ENCODE measurements at regions not wholly inside any gene's neighbourhood (a gene's known extent, or its start where the extent isn't known, plus 50 kb on each side); places are given as distances from the start of the nearest gene placed in this dataset.

DNA sequence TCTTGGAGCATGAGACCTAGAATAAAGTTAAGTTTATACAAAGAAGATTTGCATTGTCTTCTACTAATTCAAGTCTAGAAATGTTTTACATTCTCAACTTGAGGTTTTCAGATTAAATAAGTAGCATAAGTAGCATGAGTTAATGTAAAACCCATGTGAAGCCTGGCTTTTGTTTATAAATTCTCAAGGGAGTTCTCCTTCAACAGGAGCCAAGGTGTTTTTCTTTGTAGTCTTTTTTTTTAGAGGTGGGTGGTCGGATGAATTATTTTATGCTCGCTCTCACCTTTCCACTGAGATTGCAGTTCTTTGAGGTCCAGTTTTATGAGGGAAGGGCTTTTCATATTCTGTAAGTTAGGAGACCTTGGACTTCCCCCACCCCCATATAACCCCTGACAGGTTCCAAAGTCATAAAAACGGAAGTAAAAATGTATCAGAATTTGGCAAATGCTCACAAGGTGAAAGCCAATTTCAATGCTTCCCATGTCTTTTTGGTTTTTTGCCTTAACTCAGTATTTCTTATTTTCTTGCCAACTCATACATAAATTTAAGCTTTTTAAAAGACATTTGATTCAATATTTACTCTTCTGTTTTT lies 244.3 kb upstream of the ASCC3 start:
- 53 to 79% methylated on average over 3 of the region's 3 CpGs for WGBS, 2 donors
- Histone ChIP-seq H3K4me1 (ENCODE audit: control insufficient read depth in 5 of 5, insufficient read depth in 5 of 5, low read length in 5 of 5) (no peaks in the 10 kb centered on the region), H3K4me3 (no peak overlapping the region), H3K27ac (ENCODE audit: low read depth in 1 of 2, low read length in 1 of 2) (no peak overlapping the region), H3K9me3 (ENCODE audit: control insufficient read depth in 4 of 4, insufficient read depth in 3 of 4, low read length in 3 of 4) (no peaks in the 10 kb centered on the region), H3K36me3 (ENCODE audit: control insufficient read depth in 4 of 4, insufficient read depth in 4 of 4, low read length in 4 of 4) (no peaks in the 10 kb centered on the region), H3K9ac (ENCODE audit: insufficient read depth in 1 of 2, low read length in 2 of 2) (no peak overlapping the region), H3K27me3 (ENCODE audit: control insufficient read depth in 3 of 3, insufficient read depth in 3 of 3, low read length in 2 of 3) (no peaks in the 10 kb centered on the region)
- ATAC-seq (ENCODE audit: insufficient read depth, low FRiP score) (no peak), DNase-seq (peak in 1 of 3 donors; percentile 18)
- TF ChIP-seq CTCF (IDR thresholded peaks at IDR 0.05; ENCODE audit: control extremely low read depth, extremely low read depth) = no peak

GRCh38 chr6:101126501-101126900 lies 245.4 kb upstream of the ASCC3 start:
- no peaks in the 10 kb centered on the region for H3K27me3 ChIP-seq (ENCODE audit: control insufficient read depth in 3 of 3, insufficient read depth in 3 of 3, low read length in 2 of 3)
- H3K4me3 ChIP-seq = no peak overlapping the region
- H3K36me3 ChIP-seq (ENCODE audit: control insufficient read depth in 4 of 4, insufficient read depth in 4 of 4, low read length in 4 of 4) = no peaks in the 10 kb centered on the region
- H3K27ac ChIP-seq (ENCODE audit: low read depth in 1 of 2, low read length in 1 of 2) = no peak overlapping the region
- H3K4me1 ChIP-seq (ENCODE audit: control insufficient read depth in 5 of 5, insufficient read depth in 5 of 5, low read length in 5 of 5) = no peaks in the 10 kb centered on the region
- H3K9ac ChIP-seq (ENCODE audit: insufficient read depth in 1 of 2, low read length in 2 of 2) = no peak overlapping the region
- ATAC-seq (ENCODE audit: insufficient read depth, low FRiP score) (no peak), DNase-seq (no peak)
- WGBS, 2 donors = 47 to 84% methylated on average over 3 of the region's 3 CpGs
- no peaks in the 10 kb centered on the region for H3K9me3 ChIP-seq (ENCODE audit: control insufficient read depth in 4 of 4, insufficient read depth in 3 of 4, low read length in 3 of 4)
- TF ChIP-seq CTCF (IDR thresholded peaks at IDR 0.05; ENCODE audit: control extremely low read depth, extremely low read depth) = no peak

DNA sequence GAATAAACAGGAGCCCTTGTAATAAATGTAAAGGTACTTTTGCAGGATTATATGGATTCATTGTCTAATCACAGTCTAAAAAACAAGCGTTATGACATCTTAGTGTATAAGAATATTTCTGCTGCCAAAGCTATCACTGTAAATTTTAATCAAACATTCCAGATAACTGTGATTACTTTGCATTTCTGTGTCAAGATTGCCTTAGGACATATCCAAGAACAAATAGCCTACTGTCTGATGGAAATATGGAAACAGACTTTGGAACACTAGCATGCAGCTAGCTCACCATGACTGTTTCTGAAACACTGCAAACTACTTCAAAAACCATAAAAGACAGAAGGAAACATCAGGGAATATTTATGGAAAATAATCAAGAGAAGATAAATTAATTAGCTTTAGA lies 248.7 kb upstream of the ASCC3 start:
- no peak overlapping the region for H3K9ac ChIP-seq (ENCODE audit: insufficient read depth in 1 of 2, low read length in 2 of 2)
- H3K27me3 ChIP-seq (ENCODE audit: control insufficient read depth in 3 of 3, insufficient read depth in 3 of 3, low read length in 2 of 3) = no peaks in the 10 kb centered on the region
- no peaks in the 10 kb centered on the region for H3K9me3 ChIP-seq (ENCODE audit: control insufficient read depth in 4 of 4, insufficient read depth in 3 of 4, low read length in 3 of 4)
- no peak for DNase-seq
- ATAC-seq (ENCODE audit: insufficient read depth, low FRiP score) = no peak
- H3K4me1 ChIP-seq (ENCODE audit: control insufficient read depth in 5 of 5, insufficient read depth in 5 of 5, low read length in 5 of 5) = no peaks in the 10 kb centered on the region
- H3K27ac ChIP-seq (ENCODE audit: low read depth in 1 of 2, low read length in 1 of 2) = no peak overlapping the region
- no peak for TF ChIP-seq CTCF (IDR thresholded peaks at IDR 0.05; ENCODE audit: control extremely low read depth, extremely low read depth)
- H3K36me3 ChIP-seq (ENCODE audit: control insufficient read depth in 4 of 4, insufficient read depth in 4 of 4, low read length in 4 of 4) = no peaks in the 10 kb centered on the region
- WGBS, 2 donors = 88 to 91% methylated on average over 1 of the region's 1 CpG
- H3K4me3 ChIP-seq = no peak overlapping the region

DNA sequence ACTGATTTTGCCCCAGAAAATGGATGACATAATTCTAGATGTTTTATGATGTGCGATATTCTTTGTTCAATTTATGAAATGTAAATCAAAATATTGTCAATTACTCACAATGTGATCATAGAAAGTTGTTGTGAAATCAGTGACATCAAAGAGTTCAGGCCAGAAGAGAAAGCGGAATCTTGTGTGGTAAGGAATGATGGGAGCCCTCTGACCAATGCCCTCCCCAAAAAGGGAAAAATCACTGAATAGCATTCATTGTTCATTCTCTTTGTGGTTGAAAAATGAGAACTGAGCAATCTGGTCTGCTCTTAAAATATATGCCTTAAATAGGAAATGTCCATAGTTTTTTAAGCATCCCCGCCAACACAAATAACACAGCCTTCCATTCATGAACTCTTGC lies 247.1 kb upstream of the GRIK2 start:
- H3K4me1 ChIP-seq (ENCODE audit: control insufficient read depth in 5 of 5, insufficient read depth in 5 of 5, low read length in 5 of 5) = no peaks in the 10 kb centered on the region
- H3K27ac ChIP-seq (ENCODE audit: low read depth in 1 of 2, low read length in 1 of 2) = no peak overlapping the region
- WGBS, 2 donors = 91 to 92% methylated on average over 3 of the region's 3 CpGs
- no peak overlapping the region for H3K4me3 ChIP-seq
- H3K36me3 ChIP-seq (ENCODE audit: control insufficient read depth in 4 of 4, insufficient read depth in 4 of 4, low read length in 4 of 4) = no peaks in the 10 kb centered on the region
- TF ChIP-seq CTCF (IDR thresholded peaks at IDR 0.05; ENCODE audit: control extremely low read depth, extremely low read depth) = no peak
- no peak overlapping the region for H3K9ac ChIP-seq (ENCODE audit: insufficient read depth in 1 of 2, low read length in 2 of 2)
- no peaks in the 10 kb centered on the region for H3K27me3 ChIP-seq (ENCODE audit: control insufficient read depth in 3 of 3, insufficient read depth in 3 of 3, low read length in 2 of 3)
- H3K9me3 ChIP-seq (ENCODE audit: control insufficient read depth in 4 of 4, insufficient read depth in 3 of 4, low read length in 3 of 4) = peaks cover 0 to under 1% (median 0%) of the 10 kb centered on the region in 4 donors
- DNase-seq (no peak), ATAC-seq (ENCODE audit: insufficient read depth, low FRiP score) (no peak)
